ENCODE measurements at regions not wholly inside any gene's neighbourhood (a gene's known extent, or its start where the extent isn't known, plus 50 kb on each side); places are given as distances from the start of the nearest gene placed in this dataset.

DNA sequence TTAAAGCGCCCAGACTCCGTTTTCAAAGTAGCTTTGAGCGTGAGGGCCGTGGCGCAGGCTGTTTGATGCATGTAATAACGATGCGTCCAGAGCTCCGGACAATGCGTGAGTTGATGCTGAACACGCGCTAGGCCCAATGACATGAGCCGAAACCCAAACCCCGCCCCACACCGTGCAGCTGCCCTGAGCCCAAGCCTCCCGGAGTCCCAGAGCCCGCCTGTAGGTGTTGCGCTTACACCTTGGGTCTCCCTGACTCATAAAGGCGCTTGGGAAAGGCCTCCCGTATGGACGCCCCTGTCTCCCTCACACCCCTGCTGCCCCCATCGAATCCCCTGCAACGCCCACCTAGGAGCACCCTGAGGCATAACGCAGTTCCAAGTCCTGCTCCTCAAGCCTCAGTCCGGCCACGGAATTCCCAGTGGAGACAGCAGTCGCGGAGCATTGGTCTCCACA lies 87.6 kb downstream of the ERMARD start:
- TF ChIP-seq, protein P1, sequence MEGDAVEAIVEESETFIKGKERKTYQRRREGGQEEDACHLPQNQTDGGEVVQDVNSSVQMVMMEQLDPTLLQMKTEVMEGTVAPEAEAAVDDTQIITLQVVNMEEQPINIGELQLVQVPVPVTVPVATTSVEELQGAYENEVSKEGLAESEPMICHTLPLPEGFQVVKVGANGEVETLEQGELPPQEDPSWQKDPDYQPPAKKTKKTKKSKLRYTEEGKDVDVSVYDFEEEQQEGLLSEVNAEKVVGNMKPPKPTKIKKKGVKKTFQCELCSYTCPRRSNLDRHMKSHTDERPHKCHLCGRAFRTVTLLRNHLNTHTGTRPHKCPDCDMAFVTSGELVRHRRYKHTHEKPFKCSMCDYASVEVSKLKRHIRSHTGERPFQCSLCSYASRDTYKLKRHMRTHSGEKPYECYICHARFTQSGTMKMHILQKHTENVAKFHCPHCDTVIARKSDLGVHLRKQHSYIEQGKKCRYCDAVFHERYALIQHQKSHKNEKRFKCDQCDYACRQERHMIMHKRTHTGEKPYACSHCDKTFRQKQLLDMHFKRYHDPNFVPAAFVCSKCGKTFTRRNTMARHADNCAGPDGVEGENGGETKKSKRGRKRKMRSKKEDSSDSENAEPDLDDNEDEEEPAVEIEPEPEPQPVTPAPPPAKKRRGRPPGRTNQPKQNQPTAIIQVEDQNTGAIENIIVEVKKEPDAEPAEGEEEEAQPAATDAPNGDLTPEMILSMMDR (IDR thresholded peaks at IDR 0.05): no peak
- TF ChIP-seq, protein P2, sequence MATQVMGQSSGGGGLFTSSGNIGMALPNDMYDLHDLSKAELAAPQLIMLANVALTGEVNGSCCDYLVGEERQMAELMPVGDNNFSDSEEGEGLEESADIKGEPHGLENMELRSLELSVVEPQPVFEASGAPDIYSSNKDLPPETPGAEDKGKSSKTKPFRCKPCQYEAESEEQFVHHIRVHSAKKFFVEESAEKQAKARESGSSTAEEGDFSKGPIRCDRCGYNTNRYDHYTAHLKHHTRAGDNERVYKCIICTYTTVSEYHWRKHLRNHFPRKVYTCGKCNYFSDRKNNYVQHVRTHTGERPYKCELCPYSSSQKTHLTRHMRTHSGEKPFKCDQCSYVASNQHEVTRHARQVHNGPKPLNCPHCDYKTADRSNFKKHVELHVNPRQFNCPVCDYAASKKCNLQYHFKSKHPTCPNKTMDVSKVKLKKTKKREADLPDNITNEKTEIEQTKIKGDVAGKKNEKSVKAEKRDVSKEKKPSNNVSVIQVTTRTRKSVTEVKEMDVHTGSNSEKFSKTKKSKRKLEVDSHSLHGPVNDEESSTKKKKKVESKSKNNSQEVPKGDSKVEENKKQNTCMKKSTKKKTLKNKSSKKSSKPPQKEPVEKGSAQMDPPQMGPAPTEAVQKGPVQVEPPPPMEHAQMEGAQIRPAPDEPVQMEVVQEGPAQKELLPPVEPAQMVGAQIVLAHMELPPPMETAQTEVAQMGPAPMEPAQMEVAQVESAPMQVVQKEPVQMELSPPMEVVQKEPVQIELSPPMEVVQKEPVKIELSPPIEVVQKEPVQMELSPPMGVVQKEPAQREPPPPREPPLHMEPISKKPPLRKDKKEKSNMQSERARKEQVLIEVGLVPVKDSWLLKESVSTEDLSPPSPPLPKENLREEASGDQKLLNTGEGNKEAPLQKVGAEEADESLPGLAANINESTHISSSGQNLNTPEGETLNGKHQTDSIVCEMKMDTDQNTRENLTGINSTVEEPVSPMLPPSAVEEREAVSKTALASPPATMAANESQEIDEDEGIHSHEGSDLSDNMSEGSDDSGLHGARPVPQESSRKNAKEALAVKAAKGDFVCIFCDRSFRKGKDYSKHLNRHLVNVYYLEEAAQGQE (IDR thresholded peaks at IDR 0.05; ENCODE audit: low read depth, low read length): no peak
- no peak for TF ChIP-seq POLR2AphosphoS5 (IDR thresholded peaks at IDR 0.05; ENCODE audit: low read depth, low read length)
- TF ChIP-seq CHD2 (IDR thresholded peaks at IDR 0.05; ENCODE audit: low read length, partially characterized antibody): no peak
- TF ChIP-seq ELF1 (IDR thresholded peaks at IDR 0.05): no peak
- TF ChIP-seq RAD21 (IDR thresholded peaks at IDR 0.05; ENCODE audit: low read length): peak; percentile 31; the same call in 1 of the 2 replicates
- no peak for TF ChIP-seq TAF1 (IDR thresholded peaks at IDR 0.05; ENCODE audit: borderline replicate concordance, low read depth, low read length)
- TF ChIP-seq, protein P3, sequence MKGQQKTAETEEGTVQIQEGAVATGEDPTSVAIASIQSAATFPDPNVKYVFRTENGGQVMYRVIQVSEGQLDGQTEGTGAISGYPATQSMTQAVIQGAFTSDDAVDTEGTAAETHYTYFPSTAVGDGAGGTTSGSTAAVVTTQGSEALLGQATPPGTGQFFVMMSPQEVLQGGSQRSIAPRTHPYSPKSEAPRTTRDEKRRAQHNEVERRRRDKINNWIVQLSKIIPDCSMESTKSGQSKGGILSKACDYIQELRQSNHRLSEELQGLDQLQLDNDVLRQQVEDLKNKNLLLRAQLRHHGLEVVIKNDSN (IDR thresholded peaks at IDR 0.05; ENCODE audit: borderline replicate concordance, low read depth): no peak
- TF ChIP-seq JUND (IDR thresholded peaks at IDR 0.05): no peak
- TF ChIP-seq RCOR1 (IDR thresholded peaks at IDR 0.05; ENCODE audit: low read length): no peak
- no peak for TF ChIP-seq NFIC (IDR thresholded peaks at IDR 0.05; ENCODE audit: borderline replicate concordance)

All from SK-N-SH (cell line).